Thoracic aorta (tissue), 2 donors: ENCODE measurements at regions not wholly inside any gene's neighbourhood (a gene's known extent, or its start where the extent isn't known, plus 50 kb on each side); places are given as distances from the start of the nearest gene placed in this dataset.

ENCODE experiments used
- ATAC-seq: fragments of 150-250 bp; one replicate; pipeline ENCODE4 v1.8.0; 2017; ENCODE audit warnings: low read depth; ENCODE audit not compliant: insufficient number of reproducible peaks, low FRiP score
- DNase-seq: peaks from one replicate; pipeline ENCODE4 v3.0.0-alpha.2; 2020; ENCODE audit warnings: low spot score
- H3K27ac ChIP-seq, 2 donors: fragments of 200-600 bp; sonication (generic); 1 replicate in 1 of 2; 2 replicates in 1 of 2; pipeline ENCODE4 v1.5.1; 2016; ENCODE audit warnings: mild to moderate bottlenecking in 2 of 2, moderate library complexity in 2 of 2
- H3K27me3 ChIP-seq: fragments of 200-600 bp; sonication (generic); replicated peaks from 2 replicates; pipeline ENCODE4 v1.6.0; 2016; ENCODE audit warnings: mild to moderate bottlenecking; ENCODE audit not compliant: insufficient read depth
- H3K36me3 ChIP-seq: fragments of 200-600 bp; sonication (generic); one replicate; pipeline ENCODE4 v1.5.1; 2016
- H3K4me1 ChIP-seq, 2 donors: fragments of 200-600 bp; sonication (generic); 1 replicate in 1 of 2; 2 replicates in 1 of 2; pipeline versions ENCODE4 v1.5.1 to v1.6.0; 2016; ENCODE audit warnings: low read depth in 2 of 2, mild to moderate bottlenecking in 1 of 2; ENCODE audit not compliant: control insufficient read depth in 1 of 2
- H3K4me3 ChIP-seq: fragments of 200-600 bp; sonication (generic); 2 replicates; pipeline ENCODE4 v1.5.1; 2016; ENCODE audit warnings: mild to moderate bottlenecking
- H3K9me3 ChIP-seq: fragments of 200-600 bp; sonication (generic); 2 replicates; pipeline ENCODE4 v1.5.1; 2016
- TF ChIP-seq, protein P1 (sequence below): fragments of 200-600 bp; sonication (generic); IDR thresholded peaks from one replicate; pipeline ENCODE4 v1.5.1; 2019; ENCODE audit warnings: antibody characterized with exemption

DNA sequence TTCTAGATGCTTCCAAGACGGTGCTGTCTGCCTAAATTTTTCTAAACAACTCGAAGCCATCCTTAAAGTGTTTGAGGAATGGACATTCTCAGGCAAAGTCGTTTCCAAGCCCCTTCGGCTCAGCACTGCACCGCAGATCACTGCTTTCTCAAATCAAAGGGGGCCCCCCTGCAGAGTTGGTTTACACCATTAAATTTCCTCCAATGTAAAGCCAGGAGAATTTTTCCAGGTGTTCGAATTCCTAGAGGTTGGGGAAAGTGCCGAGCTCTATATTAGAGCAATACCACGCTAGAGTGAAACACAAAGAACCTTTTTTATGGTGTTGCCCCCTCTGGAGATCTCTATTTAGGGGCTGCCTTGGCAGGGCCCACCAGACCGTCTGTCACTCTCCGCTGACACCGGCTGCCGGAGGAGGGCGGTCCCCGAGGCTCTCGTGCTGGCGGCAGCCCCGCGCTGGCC lies 277.9 kb upstream of the NR2F2 start:
- Histone ChIP-seq H3K27ac (no peak overlapping the region), H3K27me3 (no peaks in the 10 kb centered on the region), H3K4me1 (peaks cover 13 to 22% of the 10 kb centered on the region in 2 donors), H3K9me3 (no peaks in the 10 kb centered on the region), H3K4me3 (peak overlapping the region; percentile 63), H3K36me3 (no peaks in the 10 kb centered on the region)
- TF ChIP-seq, protein P1, sequence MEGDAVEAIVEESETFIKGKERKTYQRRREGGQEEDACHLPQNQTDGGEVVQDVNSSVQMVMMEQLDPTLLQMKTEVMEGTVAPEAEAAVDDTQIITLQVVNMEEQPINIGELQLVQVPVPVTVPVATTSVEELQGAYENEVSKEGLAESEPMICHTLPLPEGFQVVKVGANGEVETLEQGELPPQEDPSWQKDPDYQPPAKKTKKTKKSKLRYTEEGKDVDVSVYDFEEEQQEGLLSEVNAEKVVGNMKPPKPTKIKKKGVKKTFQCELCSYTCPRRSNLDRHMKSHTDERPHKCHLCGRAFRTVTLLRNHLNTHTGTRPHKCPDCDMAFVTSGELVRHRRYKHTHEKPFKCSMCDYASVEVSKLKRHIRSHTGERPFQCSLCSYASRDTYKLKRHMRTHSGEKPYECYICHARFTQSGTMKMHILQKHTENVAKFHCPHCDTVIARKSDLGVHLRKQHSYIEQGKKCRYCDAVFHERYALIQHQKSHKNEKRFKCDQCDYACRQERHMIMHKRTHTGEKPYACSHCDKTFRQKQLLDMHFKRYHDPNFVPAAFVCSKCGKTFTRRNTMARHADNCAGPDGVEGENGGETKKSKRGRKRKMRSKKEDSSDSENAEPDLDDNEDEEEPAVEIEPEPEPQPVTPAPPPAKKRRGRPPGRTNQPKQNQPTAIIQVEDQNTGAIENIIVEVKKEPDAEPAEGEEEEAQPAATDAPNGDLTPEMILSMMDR: no peak
- DNase-seq: no peak
- ATAC-seq: no peak

DNA sequence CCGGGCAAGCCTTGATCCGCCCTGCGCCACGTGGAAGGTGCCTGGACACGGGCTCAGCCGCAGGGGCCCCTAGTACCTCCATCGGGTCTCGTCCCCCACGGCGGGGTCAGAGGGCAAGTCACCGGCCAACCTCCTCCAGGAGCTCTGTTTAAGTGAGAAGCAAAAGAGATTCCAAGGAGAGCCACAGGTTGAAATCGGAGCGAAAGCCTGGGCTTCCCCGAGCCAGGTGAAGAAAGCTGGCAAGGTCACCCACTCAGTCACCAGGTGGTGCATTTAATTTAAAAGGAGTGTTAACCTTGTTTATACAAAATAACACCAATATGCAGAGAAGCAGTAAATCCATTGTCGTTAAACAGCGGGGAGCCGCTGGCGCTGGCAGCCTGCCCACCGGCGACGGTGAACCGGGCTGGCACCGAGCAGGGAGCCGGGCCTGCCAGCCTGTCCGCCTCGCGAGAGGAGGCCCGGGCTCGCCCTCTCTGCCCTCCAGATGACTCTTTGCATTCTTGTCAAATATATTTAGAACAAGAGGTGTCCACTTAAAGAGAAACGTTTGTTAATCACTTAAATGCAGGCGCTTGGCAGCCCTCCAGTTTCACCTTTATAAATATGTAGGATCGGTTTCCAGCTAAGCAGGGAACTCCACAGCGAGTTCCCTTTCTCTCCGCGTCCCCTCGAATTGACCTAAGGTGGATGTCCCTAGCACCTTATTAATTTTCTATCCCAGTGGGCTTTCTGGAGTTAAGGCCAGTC lies 277.3 kb upstream of the NR2F2 start:
- H3K27me3 ChIP-seq: no peaks in the 10 kb centered on the region
- TF ChIP-seq, protein P1: no peak
- H3K36me3 ChIP-seq: no peaks in the 10 kb centered on the region
- no peak for DNase-seq
- no peaks in the 10 kb centered on the region for H3K9me3 ChIP-seq
- H3K4me1 ChIP-seq: peaks cover 7 to 18% of the 10 kb centered on the region in 2 donors
- H3K4me3 ChIP-seq: peak overlapping the region; percentile 63
- H3K27ac ChIP-seq: no peak overlapping the region
- peak; percentile 43 for ATAC-seq

DNA sequence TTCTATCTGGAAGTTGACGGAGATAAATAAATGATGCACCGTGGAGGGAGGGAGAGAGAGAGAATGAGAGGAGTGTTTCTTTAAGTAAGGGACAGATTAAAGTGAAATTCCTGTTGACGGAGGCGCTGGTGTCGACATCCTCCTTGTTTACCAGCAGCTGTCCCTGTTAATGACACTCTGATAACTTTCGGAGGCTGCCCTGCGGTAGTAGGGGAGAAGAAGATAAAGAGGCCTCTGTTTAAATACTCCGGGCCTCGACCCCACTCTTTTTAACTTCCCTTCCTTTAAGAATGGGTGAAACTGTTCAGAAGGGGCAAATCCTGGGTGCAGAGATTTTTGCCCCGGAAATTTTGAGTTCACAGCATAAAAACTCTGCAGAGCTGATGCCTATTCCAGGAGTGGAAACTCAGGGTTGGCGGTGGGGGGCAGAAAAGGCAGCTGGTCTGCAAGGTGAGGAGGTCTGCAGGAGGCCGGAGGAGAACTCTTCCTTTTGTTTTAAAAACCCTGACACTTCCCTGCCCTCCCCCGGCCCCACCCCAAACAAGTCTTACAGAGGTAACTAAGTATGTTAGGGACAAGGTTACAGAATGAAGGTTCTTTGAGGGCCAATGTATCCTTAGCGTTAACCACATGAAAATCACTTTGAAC lies 276.6 kb upstream of the NR2F2 start:
- ATAC-seq (no peak), DNase-seq (no peak)
- Histone ChIP-seq H3K4me3 (peak overlapping the region; percentile 63), H3K9me3 (no peaks in the 10 kb centered on the region), H3K27ac (no peak overlapping the region), H3K27me3 (no peaks in the 10 kb centered on the region), H3K4me1 (peaks cover 6 to 17% of the 10 kb centered on the region in 2 donors), H3K36me3 (no peaks in the 10 kb centered on the region)
- TF ChIP-seq, protein P1: no peak

DNA sequence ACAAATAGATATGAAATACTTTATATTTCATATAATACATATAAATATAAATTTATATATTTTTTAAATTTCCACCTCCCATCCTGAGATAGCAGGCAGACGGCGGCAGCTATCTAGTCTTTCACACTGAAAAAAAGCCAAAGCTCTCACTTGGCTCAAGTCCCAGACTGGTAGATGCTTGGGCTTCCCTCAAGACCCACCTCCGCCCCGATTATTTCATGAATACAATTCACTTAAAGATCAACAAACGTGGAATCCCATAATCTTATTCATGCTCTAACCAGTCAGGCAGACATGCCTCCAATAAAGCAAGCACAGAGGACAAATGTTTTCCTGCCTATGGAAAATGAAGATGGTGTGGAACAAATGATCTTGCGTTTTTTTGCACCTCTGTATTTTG lies 275.9 kb upstream of the NR2F2 start:
- Histone ChIP-seq H3K9me3 (no peaks in the 10 kb centered on the region), H3K4me3 (no peak overlapping the region)
- DNase-seq: no peak

More for the DNA sequence above, 275.9 kb upstream of the NR2F2 start:
- no peak for ATAC-seq
- TF ChIP-seq, protein P1: no peak
- no peaks in the 10 kb centered on the region for H3K27me3 ChIP-seq
- peaks cover 6 to 17% of the 10 kb centered on the region in 2 donors for H3K4me1 ChIP-seq
- H3K36me3 ChIP-seq: no peaks in the 10 kb centered on the region
- H3K27ac ChIP-seq: no peak overlapping the region
